GM18517 (cell line): ENCODE measurements at regions not wholly inside any gene's neighbourhood (a gene's known extent, or its start where the extent isn't known, plus 50 kb on each side); places are given as distances from the start of the nearest gene placed in this dataset.

ENCODE experiments used
- ATAC-seq: cut with Tn5 transposase; IDR thresholded peaks from one replicate; pipeline ENCODE4 v1.9.1; 2021; ENCODE audit warnings: mild to moderate bottlenecking, moderate library complexity; ENCODE audit not compliant: unreplicated experiment

DNA sequence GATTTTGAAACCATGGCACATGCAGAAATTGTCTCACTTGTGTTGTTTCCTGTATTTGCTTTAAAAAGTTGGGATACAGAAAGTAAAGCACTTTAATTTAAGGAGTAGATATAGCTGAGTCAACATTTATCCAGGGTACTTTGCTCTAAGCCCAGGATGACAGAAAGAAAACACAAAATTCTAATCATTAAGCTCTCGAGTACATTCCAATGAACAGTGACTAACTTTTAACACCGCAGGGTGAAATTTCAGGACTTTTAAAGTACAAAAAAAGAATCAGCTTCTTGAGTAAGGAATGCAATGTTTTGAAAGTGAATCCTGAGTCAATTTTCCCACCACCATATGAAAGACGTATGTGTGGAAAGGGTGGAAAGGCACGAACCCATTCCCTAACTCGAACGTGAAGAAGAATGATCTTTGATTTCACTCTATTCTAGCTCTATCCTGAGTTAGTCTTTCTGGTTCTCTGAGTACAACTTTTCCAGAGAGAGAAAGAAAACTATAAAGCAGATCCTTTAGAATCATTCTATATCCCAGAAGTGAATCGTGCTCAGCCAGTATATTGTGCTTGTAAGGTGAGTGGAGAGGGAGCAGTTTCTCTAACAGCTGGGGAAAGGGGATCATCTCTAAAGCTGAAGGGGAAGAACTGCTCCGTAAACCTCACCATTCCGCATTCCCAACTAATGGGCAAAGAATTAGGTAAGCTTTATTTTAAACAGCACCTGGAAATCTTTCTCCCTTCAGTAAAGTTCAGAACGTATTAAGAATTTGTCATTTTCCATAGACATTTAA lies 779.0 kb upstream of the FLRT2 start:
- ATAC-seq = no peak

DNA sequence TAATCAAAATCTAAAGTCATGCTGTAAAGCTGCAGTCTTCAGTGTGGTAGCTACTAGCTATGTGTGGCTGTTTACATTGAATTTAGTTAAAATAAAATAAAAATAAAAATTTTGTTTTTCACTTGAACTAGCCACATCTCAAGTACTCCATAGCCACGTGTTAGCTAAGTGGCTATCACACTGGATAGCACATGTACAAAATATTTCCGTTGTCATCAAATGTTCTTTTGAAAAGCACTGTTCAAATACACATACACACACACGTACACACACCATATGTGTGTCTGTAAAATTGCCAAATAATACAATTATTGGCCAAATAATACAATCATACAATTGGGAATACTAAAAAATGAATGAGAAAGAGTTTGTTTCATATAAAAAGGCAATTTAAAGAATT lies 778.2 kb upstream of the FLRT2 start:
- no peak for ATAC-seq

- no peak for ATAC-seq
Observed at GRCh38 chr14:84760489-84761126, 769.3 kb upstream of the FLRT2 start.

DNA sequence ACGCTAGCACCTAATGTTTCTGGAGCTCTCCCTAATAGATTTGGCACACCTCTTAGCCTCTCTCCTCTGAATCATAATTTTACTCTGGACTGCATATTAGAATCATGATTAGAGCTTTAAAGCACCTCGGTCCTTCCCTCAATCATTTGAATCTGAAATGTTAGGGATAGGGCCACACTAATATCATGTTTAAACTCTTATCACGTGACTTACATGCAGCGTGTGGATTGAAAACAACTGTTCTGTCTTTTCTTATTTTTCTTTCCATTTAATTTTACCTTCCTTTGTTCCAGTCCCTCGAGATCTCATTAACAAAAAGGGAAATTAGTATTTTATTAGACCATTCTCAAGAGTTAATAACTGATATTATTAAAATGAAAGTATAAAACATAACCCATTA lies 762.5 kb upstream of the FLRT2 start:
- no peak for ATAC-seq

DNA sequence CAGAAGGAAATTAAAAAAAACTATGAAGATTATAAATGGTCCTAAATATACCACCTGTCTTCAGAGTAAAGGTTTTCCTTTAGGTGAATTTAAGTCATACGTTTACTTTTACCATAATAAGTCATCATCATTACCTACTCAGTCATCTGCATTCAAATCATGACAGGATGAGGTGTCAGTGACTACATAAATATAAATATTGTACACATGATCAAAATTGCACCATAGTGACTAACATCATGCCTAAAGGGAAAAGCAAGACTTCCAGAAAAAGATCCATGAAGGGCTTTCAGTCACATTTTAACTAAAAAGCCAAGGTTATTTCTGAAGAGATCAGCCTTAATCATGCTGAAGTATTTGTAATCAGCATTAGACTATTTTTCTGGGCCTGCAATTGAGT lies 759.9 kb upstream of the FLRT2 start:
- no peak for ATAC-seq

GRCh38 chr14:84777356-84777755 lies 752.6 kb upstream of the FLRT2 start:
- no peak for ATAC-seq

- ATAC-seq = no peak
Observed at GRCh38 chr14:84782902-84783301, 747.0 kb upstream of the FLRT2 start.

- ATAC-seq = no peak
Observed at GRCh38 chr14:84783511-84783910, 746.4 kb upstream of the FLRT2 start.

- no peak for ATAC-seq
Observed at GRCh38 chr14:84785996-84786395, 743.9 kb upstream of the FLRT2 start.

- no peak for ATAC-seq
Observed at GRCh38 chr14:84789012-84789411, 740.9 kb upstream of the FLRT2 start.

DNA sequence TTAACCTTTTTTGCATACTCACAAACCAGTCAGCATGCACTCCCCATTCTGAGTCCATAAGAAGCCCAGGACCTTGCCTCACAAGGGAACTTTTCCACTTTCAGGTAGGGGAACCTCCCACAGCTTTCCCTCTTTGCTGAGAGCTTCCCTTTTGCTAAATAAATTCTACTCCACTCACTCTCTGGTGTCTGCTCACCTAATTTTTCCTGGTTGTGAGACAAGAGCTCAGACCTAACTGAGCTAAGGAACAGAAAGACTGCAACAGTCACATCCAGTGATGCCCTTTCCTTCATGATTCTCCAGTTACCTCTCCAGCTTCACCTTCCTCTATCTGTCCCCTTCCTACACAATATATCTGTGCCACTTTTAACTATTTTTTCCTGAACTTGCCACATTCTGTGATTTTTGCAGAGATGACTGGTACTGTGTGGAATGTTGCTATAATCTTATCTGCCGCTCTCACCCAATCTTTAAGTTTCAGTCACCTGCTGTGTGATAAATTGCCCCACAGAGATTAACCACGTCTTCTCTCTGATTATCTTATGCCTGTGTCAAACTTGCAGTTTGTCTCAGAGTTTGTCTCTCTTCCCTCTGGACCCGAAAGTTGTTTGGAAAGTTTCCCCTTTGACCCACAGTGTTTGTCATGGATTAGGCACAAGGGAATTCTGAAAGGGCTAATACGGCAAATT lies 737.1 kb upstream of the FLRT2 start:
- no peak for ATAC-seq

GRCh38 chr14:84797326-84797725 lies 732.6 kb upstream of the FLRT2 start:
- ATAC-seq = no peak

GRCh38 chr14:84804468-84804867 lies 725.5 kb upstream of the FLRT2 start:
- no peak for ATAC-seq

DNA sequence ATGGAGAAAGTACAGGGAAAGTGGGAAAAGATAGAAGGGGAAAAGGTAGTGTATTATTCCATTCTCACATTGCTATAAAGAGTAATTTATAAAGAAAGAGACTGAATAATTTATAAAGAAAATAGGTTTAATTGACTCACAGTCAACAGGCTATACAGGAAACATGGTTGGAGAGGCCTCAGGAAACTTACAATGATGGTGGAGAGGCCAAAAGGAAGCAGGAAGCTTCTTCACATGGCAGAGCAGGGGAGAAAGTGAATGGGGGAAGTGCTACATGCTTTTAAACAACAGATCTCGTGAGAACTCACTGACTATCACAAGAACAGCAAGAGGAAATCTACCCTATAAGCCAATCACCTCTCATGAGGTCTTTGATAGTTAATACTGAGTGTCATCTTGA lies 725.0 kb upstream of the FLRT2 start:
- ATAC-seq = no peak

DNA sequence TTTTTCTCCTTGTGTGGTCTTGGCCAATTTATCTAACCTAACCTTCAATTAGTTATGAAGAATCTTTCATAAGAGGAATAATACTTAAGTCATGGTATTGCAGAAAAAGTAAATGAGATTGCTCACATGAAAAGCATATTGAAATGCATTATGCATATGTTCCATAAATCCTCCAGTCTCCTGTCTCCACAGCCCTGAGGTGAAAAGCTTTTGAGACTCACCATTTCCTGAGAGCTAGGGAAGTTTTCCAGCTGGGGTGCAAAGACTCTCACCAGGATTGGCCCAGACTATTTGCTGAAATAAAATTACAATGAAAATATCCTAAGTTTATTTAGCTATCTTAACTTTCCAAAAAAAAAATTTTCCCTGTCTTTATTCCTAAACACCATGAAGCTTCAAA lies 723.8 kb upstream of the FLRT2 start:
- ATAC-seq = no peak

GRCh38 chr14:84806622-84807021 lies 723.3 kb upstream of the FLRT2 start:
- ATAC-seq = no peak

DNA sequence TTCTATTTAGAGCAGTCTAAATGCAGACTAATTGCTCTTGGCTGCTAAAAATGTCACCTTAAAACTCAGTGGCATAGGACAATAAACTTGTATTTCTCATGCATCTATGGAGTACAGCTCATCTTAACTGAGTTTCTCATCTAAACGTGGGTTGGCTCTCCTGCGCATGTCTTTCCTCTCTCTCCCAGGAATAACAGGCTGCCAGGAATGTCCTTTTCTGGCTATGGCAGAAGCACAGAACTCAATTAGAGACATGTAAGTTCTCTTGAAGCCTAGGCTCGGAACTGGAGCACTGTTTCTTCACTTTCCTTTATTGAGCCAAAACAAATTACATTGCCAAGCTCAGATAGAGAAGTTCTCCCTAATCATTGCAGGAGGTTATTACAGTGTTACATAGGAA lies 722.3 kb upstream of the FLRT2 start:
- ATAC-seq = no peak

GRCh38 chr14:84809158-84809557 lies 720.8 kb upstream of the FLRT2 start:
- no peak for ATAC-seq

GRCh38 chr14:84814391-84814790 lies 715.6 kb upstream of the FLRT2 start:
- no peak for ATAC-seq

- ATAC-seq = no peak
Observed at GRCh38 chr14:84819528-84819927, 710.4 kb upstream of the FLRT2 start.

DNA sequence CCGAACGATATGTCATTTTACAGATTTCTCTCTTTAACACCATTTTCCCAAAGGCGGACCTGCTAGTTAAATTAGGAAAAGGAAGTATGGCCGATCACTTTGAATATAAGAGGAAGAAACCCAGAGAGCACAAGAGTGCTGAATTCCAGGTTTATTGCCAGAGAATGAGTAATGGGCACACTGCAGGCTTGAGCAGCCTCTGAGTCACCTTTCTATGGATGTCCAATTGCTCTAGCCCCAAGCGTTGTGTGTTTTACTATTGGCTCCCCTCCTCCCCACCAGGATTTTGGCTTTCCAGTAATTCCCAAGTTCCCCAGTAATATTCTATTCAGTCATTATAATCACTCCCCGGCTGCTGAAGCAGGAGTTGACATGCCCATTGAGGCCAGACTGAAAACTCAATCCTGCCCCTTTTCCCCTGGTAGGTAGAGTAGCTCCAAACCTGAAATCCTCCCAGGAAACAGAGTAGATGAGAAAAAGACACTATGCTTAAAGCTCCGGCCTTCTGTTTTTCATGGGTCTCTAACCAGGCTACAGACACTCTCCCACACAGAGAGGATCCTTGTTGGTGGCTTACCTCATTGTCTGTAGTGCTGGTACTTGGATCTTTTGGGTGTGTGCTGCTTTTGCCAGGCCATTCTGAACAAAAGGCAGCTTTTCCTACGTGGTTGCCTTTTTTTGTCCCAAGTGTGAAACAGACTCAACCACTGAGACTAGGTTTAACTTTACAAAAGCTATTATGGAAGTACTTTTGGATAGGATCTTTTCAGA lies 704.3 kb upstream of the FLRT2 start:
- ATAC-seq = no peak
